Neuronal stem cell (in vitro differentiated cells): ENCODE measurements at regions not wholly inside any gene's neighbourhood (a gene's known extent, or its start where the extent isn't known, plus 50 kb on each side); places are given as distances from the start of the nearest gene placed in this dataset.

Experiments
- DNase-seq: peaks from one replicate; pipeline ENCODE4 v3.0.0-alpha.2; 2013; ENCODE audit warnings: low spot score
- H2AFZ ChIP-seq: one replicate; pipeline ENCODE4 v1.6.1; 2013; ENCODE audit warnings: mild to moderate bottlenecking, low read length, inconsistent platforms
- H2AK5ac ChIP-seq: 2 replicates; pipeline ENCODE4 v1.6.1; 2013; ENCODE audit warnings: low read depth, mild to moderate bottlenecking, inconsistent platforms, low read length, moderate library complexity, mixed read lengths
- H2BK120ac ChIP-seq: 2 replicates; pipeline ENCODE4 v1.6.1; 2013; ENCODE audit warnings: low read depth, mild to moderate bottlenecking, inconsistent platforms, low read length, moderate library complexity, mixed read lengths
- H2BK12ac ChIP-seq: one replicate; pipeline ENCODE4 v1.6.1; 2013; ENCODE audit warnings: low read length, inconsistent platforms
- H2BK15ac ChIP-seq: 2 replicates; pipeline ENCODE4 v1.6.1; 2013; ENCODE audit warnings: mild to moderate bottlenecking, low read length, inconsistent platforms, mixed read lengths
- H2BK5ac ChIP-seq: one replicate; pipeline ENCODE4 v1.6.1; 2013; ENCODE audit warnings: inconsistent platforms, mild to moderate bottlenecking, low read length, moderate library complexity
- H3K14ac ChIP-seq: one replicate; pipeline ENCODE4 v1.6.1; 2013; ENCODE audit warnings: low read length, inconsistent platforms
- H3K18ac ChIP-seq: 2 replicates; pipeline ENCODE4 v1.6.1; 2013; ENCODE audit warnings: low read length, inconsistent platforms
- H3K23ac ChIP-seq: 2 replicates; pipeline ENCODE4 v1.6.1; 2013; ENCODE audit warnings: low read depth, mild to moderate bottlenecking, mixed read lengths, low read length, inconsistent platforms; ENCODE audit not compliant: poor library complexity
- H3K27ac ChIP-seq: replicated peaks from 3 replicates; pipeline ENCODE4 v1.5.1; 2013; ENCODE audit warnings: low read length, inconsistent platforms
- H3K27me3 ChIP-seq, 3 experiments: 2 replicates each; pipeline ENCODE4 v1.6.1; 2013; ENCODE audit warnings: low read length in 3 of 3, mild to moderate bottlenecking in 2 of 3, inconsistent platforms in 1 of 3, low read depth in 1 of 3, mixed read lengths in 1 of 3, moderate library complexity in 1 of 3; ENCODE audit not compliant: control insufficient read depth in 3 of 3, insufficient read depth in 3 of 3
- H3K36me3 ChIP-seq, 2 donors: replicated peaks in 1 of 2; 2 replicates each; pipeline ENCODE4 v1.6.1; 2013; ENCODE audit warnings: low read length in 2 of 2; ENCODE audit not compliant: control insufficient read depth in 2 of 2, insufficient read depth in 2 of 2
- H3K4ac ChIP-seq: 2 replicates; pipeline ENCODE4 v1.6.1; 2013; ENCODE audit warnings: inconsistent platforms, mild to moderate bottlenecking, low read length, moderate library complexity
- H3K4me1 ChIP-seq, 2 donors: 1 replicate in 1 of 2; 2 replicates in 1 of 2; pipeline ENCODE4 v1.6.1; 2013; ENCODE audit warnings: low read length in 2 of 2, low read depth in 1 of 2; ENCODE audit not compliant: control insufficient read depth in 2 of 2, insufficient read depth in 1 of 2
- H3K4me2 ChIP-seq: one replicate; pipeline ENCODE4 v1.6.1; 2013; ENCODE audit warnings: mild to moderate bottlenecking, low read length, inconsistent platforms; ENCODE audit not compliant: insufficient read depth, poor library complexity, severe bottlenecking
- H3K4me3 ChIP-seq, 2 donors: 2 replicates each; pipeline ENCODE4 v1.5.1; 2013; ENCODE audit warnings: low read length in 2 of 2, mild to moderate bottlenecking in 2 of 2, inconsistent platforms in 1 of 2, moderate library complexity in 1 of 2
- H3K79me1 ChIP-seq: one replicate; pipeline ENCODE4 v1.6.1; 2013; ENCODE audit warnings: low read depth, mild to moderate bottlenecking, inconsistent platforms, low read length, moderate library complexity
- H3K9ac ChIP-seq: one replicate; pipeline ENCODE4 v1.6.1; 2013; ENCODE audit warnings: mild to moderate bottlenecking, low read depth, low read length, inconsistent platforms; ENCODE audit not compliant: poor library complexity
- H3K9me3 ChIP-seq, 2 donors: replicated peaks in 1 of 2; 2 replicates each; pipeline versions ENCODE3 to v1.6.1; 2013; ENCODE audit warnings: low read length in 2 of 2, mild to moderate bottlenecking in 2 of 2, inconsistent platforms in 1 of 2, low read depth in 1 of 2, mixed read lengths in 1 of 2, moderate library complexity in 1 of 2; ENCODE audit not compliant: control insufficient read depth in 2 of 2, insufficient read depth in 1 of 2
- H4K8ac ChIP-seq: one replicate; pipeline ENCODE4 v1.6.1; 2013; ENCODE audit warnings: low read depth, mild to moderate bottlenecking, inconsistent platforms, low read length, moderate library complexity
- H4K91ac ChIP-seq: one replicate; pipeline ENCODE4 v1.6.1; 2013; ENCODE audit warnings: low read length, low read depth, mild to moderate bottlenecking, inconsistent platforms; ENCODE audit not compliant: poor library complexity
- WGBS, 2 donors: extraction: QIAGEN DNeasy Blood & Tissue Kit; methylation state at CpG; one replicate each; pipeline ENCODE4 v1.1.7; 2013; ENCODE audit warnings: missing lambda C conversion rate in 2 of 2, mixed read lengths in 1 of 2; ENCODE audit not compliant: insufficient read length in 2 of 2, insufficient replicate concordance in 1 of 2; ENCODE audit errors: extremely low coverage in 2 of 2; 5-methylcytosine and 5-hydroxymethylcytosine counted together

DNA sequence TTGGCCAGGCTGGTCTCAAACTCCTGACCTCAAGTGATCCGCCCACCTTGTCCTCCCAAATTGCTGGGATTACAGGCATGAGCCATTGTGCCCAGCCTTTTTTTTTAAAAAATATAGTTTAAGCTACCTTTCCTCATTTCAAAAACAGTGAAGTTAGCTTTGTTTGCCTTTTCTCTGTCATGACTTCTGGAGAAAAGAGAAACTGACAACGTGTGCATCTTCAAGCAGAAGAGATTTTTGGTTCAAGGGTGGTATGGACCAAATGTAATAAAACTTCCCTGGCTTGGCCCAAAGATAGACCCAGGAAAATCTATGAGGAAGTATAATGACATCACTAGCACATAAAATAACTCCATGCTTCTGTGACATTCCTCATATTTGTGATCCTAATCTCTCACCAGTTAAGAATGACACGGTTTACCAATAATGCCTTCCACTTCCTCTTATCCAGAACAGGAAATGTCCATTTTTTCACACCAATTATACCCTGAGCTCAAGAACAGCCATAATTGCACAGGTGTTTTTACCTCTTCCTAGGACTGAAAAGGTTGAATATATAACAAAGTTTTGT, 781.2 kb upstream of the NR2F2 start:
- no peak overlapping the region for H3K4me2 ChIP-seq
- H3K23ac ChIP-seq: no peak overlapping the region
- no peak overlapping the region for H3K18ac ChIP-seq
- H3K36me3 ChIP-seq: no peaks in the 10 kb centered on the region
- H3K4me1 ChIP-seq: peaks cover 0 to 1% of the 10 kb centered on the region in 2 donors
- no CpG with 5 or more reads among the region's 3 CpGs for WGBS, 2 donors
- no peaks in the 10 kb centered on the region for H3K27me3 ChIP-seq
- no peak for DNase-seq
- H2AFZ ChIP-seq: no peak overlapping the region
- no peaks in the 10 kb centered on the region for H3K79me1 ChIP-seq
- H3K14ac ChIP-seq: no peak overlapping the region
- no peak overlapping the region for H2BK120ac ChIP-seq
- H3K4me3 ChIP-seq: no peak overlapping the region
- H4K91ac ChIP-seq: no peak overlapping the region
- no peak overlapping the region for H3K4ac ChIP-seq
- H2BK15ac ChIP-seq: no peak overlapping the region
- H3K9me3 ChIP-seq: no peaks in the 10 kb centered on the region
- no peak overlapping the region for H3K27ac ChIP-seq
- H2BK5ac ChIP-seq: no peak overlapping the region
- H2BK12ac ChIP-seq: no peak overlapping the region
- H2AK5ac ChIP-seq: no peak overlapping the region
- no peak overlapping the region for H4K8ac ChIP-seq
- H3K9ac ChIP-seq: no peak overlapping the region

- Histone ChIP-seq H4K91ac (no peak overlapping the region), H3K4me3 (no peak overlapping the region), H3K4ac (no peak overlapping the region), H3K4me2 (no peak overlapping the region), H3K27me3 (no peaks in the 10 kb centered on the region), H2BK120ac (no peak overlapping the region), H4K8ac (no peak overlapping the region), H3K27ac (no peak overlapping the region), H3K14ac (no peak overlapping the region), H3K4me1 (no peaks in the 10 kb centered on the region), H3K9me3 (no peaks in the 10 kb centered on the region), H3K36me3 (no peaks in the 10 kb centered on the region), H2AK5ac (no peak overlapping the region), H2BK5ac (no peak overlapping the region), H3K79me1 (no peaks in the 10 kb centered on the region), H2BK12ac (no peak overlapping the region), H2AFZ (no peak overlapping the region), H3K9ac (no peak overlapping the region), H2BK15ac (no peak overlapping the region), H3K18ac (no peak overlapping the region), H3K23ac (no peak overlapping the region)
- WGBS, 2 donors: no CpG with 5 or more reads among the region's 4 CpGs
- DNase-seq: no peak
These were observed 779.8 kb upstream of the NR2F2 start for GRCh38 chr15:95550702-95551101.

DNA sequence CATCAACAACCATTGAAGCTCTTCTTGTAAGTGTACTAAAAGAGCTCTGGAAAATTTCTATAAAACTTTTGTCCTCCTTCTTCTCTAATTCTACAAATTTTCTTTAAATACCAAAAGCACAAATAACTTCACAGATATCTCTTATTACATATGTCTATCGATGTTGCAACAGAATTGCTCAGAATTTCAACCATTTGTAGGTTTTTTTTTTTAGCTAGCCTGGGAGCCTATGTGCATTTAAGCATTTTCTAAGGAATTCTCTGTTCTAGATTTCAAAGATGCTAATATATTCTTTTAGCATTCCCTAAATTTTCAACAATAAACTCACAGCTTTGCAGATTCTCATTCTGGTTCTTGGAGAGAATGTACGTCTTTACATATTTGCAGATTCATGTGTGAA, 774.3 kb upstream of the NR2F2 start:
- H3K23ac ChIP-seq: no peak overlapping the region
- no peak overlapping the region for H3K18ac ChIP-seq
- H4K8ac ChIP-seq: no peak overlapping the region
- no peak for DNase-seq
- H2BK15ac ChIP-seq: no peak overlapping the region
- no peak overlapping the region for H3K27ac ChIP-seq
- peak overlapping the region; percentile 41 for H2AFZ ChIP-seq
- no CpG with 5 or more reads among the region's 2 CpGs for WGBS, 2 donors
- no peaks in the 10 kb centered on the region for H3K9me3 ChIP-seq
- H3K36me3 ChIP-seq: no peaks in the 10 kb centered on the region
- no peak overlapping the region for H3K4ac ChIP-seq
- no peak overlapping the region for H2BK5ac ChIP-seq
- H3K9ac ChIP-seq: no peak overlapping the region
- H2BK12ac ChIP-seq: no peak overlapping the region
- peaks cover 5 to 8% of the 10 kb centered on the region in 2 donors for H3K4me1 ChIP-seq
- H2BK120ac ChIP-seq: no peak overlapping the region
- no peak overlapping the region for H4K91ac ChIP-seq
- H3K27me3 ChIP-seq: no peaks in the 10 kb centered on the region
- H2AK5ac ChIP-seq: no peak overlapping the region
- no peak overlapping the region for H3K4me2 ChIP-seq
- no peak overlapping the region for H3K4me3 ChIP-seq
- no peaks in the 10 kb centered on the region for H3K79me1 ChIP-seq
- H3K14ac ChIP-seq: no peak overlapping the region

- no peak for DNase-seq
- Histone ChIP-seq H3K23ac (no peak overlapping the region), H2AFZ (peak overlapping the region; percentile 66), H4K91ac (no peak overlapping the region), H3K9me3 (no peaks in the 10 kb centered on the region), H4K8ac (no peak overlapping the region), H3K14ac (no peak overlapping the region), H3K4me3 (no peak overlapping the region), H2BK5ac (no peak overlapping the region), H3K27ac (no peak overlapping the region), H2BK120ac (no peak overlapping the region), H3K27me3 (no peaks in the 10 kb centered on the region), H2BK15ac (no peak overlapping the region), H3K9ac (no peak overlapping the region), H3K4me2 (no peak overlapping the region), H3K79me1 (no peaks in the 10 kb centered on the region), H3K4me1 (peaks cover 5 to 8% of the 10 kb centered on the region in 2 donors), H3K18ac (no peak overlapping the region), H3K36me3 (no peaks in the 10 kb centered on the region), H2AK5ac (no peak overlapping the region), H2BK12ac (no peak overlapping the region), H3K4ac (no peak overlapping the region)
- no CpG with 5 or more reads among the region's 6 CpGs for WGBS, 2 donors
These were observed 773.7 kb upstream of the NR2F2 start for GRCh38 chr15:95556866-95557225.
